ENCODE measurements at regions not wholly inside any gene's neighbourhood (a gene's known extent, or its start where the extent isn't known, plus 50 kb on each side); places are given as distances from the start of the nearest gene placed in this dataset.

DNA sequence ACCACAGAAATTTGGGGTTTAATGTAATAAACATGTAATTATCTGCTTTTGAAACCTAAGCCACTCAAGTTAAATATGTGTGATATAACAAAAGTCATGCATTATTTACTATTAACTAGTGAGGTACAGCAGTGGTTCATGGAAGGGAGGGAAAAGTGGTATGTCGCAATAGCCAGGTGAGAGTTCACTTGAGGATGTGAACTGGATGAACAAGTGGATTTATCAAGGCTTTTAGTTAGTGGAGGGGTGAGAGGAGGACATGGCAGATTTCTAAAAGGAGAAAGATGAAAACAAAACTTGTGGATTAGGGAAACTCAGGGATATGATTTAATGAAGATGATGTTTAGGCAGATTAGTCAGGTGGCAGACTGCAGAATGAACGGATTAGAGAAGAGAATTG lies 141.3 kb upstream of the NFIB start:
- H3K36me3 Mint-ChIP-seq = no peaks in the 10 kb centered on the region
- ATAC-seq = no peak
- DNase-seq (ENCODE audit: low spot score in 2 of 2) = no peak

DNA sequence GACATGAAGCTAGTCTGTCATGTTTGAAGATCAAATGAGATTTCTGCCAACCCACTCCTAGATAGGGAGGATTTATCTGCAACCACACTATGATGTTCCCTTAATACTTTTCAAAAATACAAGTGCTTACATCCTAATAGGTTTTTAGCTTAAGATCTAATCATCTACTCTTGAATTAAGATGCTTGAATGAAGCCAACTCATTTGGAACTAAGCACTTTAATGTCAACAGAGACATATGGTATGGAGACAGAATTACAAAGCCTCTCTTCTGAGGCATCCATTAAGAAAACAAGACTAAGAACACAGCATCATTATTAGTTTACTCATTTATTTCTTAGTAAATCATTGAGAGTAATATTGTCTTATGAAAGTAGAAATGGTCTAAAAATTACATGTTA lies 139.3 kb upstream of the NFIB start:
- Mint-ChIP-seq H3K36me3 (no peaks in the 10 kb centered on the region), H3K4me1 (no peaks in the 10 kb centered on the region), H3K4me3 (no peak overlapping the region), H3K27ac (no peak overlapping the region), H3K9me3 (no peaks in the 10 kb centered on the region)
- DNase-seq (ENCODE audit: low spot score in 2 of 2) (no peak), ATAC-seq (no peak)

More for the DNA sequence above, 141.3 kb upstream of the NFIB start:
- Mint-ChIP-seq H3K4me1 (no peaks in the 10 kb centered on the region), H3K9me3 (no peaks in the 10 kb centered on the region), H3K27ac (no peak overlapping the region), H3K4me3 (no peak overlapping the region)

GRCh38 chr9:14452539-14452938 lies 138.6 kb upstream of the NFIB start:
- H3K4me3 Mint-ChIP-seq = no peak overlapping the region
- ATAC-seq = no peak
- H3K27ac Mint-ChIP-seq = no peak overlapping the region
- no peaks in the 10 kb centered on the region for H3K9me3 Mint-ChIP-seq
- DNase-seq (ENCODE audit: low spot score in 2 of 2) = no peak
- H3K36me3 Mint-ChIP-seq = no peaks in the 10 kb centered on the region
- H3K4me1 Mint-ChIP-seq = no peaks in the 10 kb centered on the region

DNA sequence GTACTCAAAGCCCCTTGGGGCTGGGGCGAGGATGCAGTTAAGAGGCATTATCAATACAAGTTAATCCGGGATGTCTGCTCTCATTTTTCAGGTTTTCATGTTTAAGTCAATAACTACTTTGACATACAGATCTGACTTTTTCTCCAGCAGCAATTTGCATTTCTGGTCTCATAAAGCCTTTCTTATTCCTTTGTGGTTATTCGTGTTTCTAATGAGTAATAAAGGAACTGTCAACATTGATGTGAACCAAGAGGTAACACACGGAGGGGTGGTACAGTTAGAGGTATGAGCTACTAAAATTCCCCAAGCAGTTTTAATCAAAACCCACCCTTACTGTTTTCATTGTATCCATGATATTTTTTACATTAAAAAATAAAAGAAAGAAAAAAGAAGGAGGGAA lies 138.0 kb upstream of the NFIB start:
- Mint-ChIP-seq H3K9me3 (no peaks in the 10 kb centered on the region), H3K4me3 (no peak overlapping the region), H3K27ac (no peak overlapping the region), H3K36me3 (no peaks in the 10 kb centered on the region), H3K4me1 (no peaks in the 10 kb centered on the region)
- DNase-seq (ENCODE audit: low spot score in 2 of 2) (no peak), ATAC-seq (no peak)

DNA sequence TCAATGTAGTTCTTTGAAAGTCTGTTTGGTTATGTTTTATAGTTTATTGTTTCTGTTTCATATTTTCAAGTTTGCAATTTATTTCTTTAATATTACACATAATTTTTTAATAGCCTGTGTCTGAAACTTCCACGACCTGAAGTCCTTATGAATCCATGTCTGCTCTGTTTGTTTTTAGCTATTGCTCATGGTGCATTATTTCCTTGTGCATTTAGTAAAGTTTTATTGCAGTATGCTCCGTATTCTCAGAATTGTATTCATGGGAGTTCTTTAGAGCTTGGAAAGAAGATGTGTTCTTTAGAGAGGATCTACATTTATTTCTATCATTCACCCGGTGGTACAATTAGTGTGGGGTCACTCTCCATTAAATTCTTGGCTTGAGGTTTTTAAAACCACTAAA lies 133.2 kb upstream of the NFIB start:
- DNase-seq (ENCODE audit: low spot score in 2 of 2) (no peak), ATAC-seq (no peak)
- H3K4me1 Mint-ChIP-seq = no peaks in the 10 kb centered on the region
- H3K36me3 Mint-ChIP-seq = no peaks in the 10 kb centered on the region
- no peaks in the 10 kb centered on the region for H3K9me3 Mint-ChIP-seq
- H3K4me3 Mint-ChIP-seq = no peak overlapping the region
- H3K27ac Mint-ChIP-seq = no peak overlapping the region

DNA sequence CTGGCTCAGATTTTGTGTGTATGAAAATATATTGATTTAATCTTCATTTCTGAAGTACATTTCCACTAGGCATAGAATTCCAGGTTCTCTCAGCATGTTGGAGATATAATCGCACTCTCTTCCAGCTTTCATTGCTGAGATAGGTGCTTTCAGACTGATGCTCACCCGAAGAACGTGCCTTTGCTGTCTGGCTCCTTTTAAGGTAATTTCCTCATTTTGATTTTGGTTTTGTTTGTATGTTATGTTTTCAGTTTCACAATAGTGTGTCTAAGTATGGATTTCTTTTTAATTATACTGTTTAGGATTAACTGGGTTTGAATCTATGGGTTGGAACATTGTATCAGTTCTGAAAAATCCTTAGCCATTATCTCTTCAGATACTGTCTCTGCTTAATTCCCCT lies 132.0 kb upstream of the NFIB start:
- Mint-ChIP-seq H3K36me3 (no peaks in the 10 kb centered on the region), H3K4me1 (no peaks in the 10 kb centered on the region), H3K4me3 (no peak overlapping the region), H3K27ac (no peak overlapping the region), H3K9me3 (no peaks in the 10 kb centered on the region)
- ATAC-seq (no peak), DNase-seq (ENCODE audit: low spot score in 2 of 2) (no peak)

GRCh38 chr9:14442956-14443355 lies 129.0 kb upstream of the NFIB start:
- ATAC-seq = no peak
- Mint-ChIP-seq H3K4me3 (no peak overlapping the region), H3K4me1 (no peaks in the 10 kb centered on the region), H3K9me3 (no peaks in the 10 kb centered on the region), H3K27ac (no peak overlapping the region), H3K36me3 (no peaks in the 10 kb centered on the region)
- no peak for DNase-seq (ENCODE audit: low spot score in 2 of 2)

DNA sequence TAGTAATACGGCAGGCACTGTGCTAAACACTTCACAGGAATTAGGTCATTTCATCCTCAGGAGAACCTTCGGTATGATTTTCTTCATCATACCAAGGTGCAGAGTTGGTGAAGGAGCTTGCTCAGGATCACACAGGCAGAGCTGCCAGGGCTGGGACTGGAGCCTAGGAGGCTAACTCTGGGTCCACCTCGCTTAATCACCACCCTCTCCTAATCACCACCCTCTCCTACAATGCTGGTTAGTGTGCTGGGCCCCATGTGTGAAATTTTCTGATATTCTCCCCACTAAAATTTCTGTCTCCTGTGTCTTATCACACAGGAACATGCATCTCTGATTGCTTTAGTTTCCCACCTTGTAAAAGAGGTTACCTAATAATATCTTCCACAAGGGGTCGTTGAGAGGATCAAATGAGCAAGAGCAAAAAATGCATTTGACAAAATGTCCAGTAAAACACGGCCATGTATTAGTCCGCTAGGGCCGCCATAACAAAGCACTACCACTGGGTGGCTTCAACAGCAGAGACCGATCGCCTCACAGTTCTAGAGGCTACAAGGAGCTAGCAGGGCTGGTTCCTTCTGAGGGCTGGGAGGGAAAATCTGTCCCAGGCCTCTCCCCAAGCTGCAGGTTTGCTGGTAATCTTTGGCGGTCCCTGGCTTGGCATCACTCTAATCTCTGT lies 128.2 kb upstream of the NFIB start:
- Mint-ChIP-seq H3K9me3 (no peaks in the 10 kb centered on the region), H3K4me1 (no peaks in the 10 kb centered on the region), H3K4me3 (no peak overlapping the region), H3K27ac (no peak overlapping the region), H3K36me3 (no peaks in the 10 kb centered on the region)
- DNase-seq (ENCODE audit: low spot score in 2 of 2) (no peak), ATAC-seq (no peak)

- Mint-ChIP-seq H3K4me3 (no peak overlapping the region), H3K27ac (no peak overlapping the region), H3K36me3 (no peaks in the 10 kb centered on the region), H3K9me3 (no peaks in the 10 kb centered on the region), H3K4me1 (no peaks in the 10 kb centered on the region)
- ATAC-seq (no peak), DNase-seq (ENCODE audit: low spot score in 2 of 2) (no peak)
These were observed 127.2 kb upstream of the NFIB start for GRCh38 chr9:14441115-14441514.

DNA sequence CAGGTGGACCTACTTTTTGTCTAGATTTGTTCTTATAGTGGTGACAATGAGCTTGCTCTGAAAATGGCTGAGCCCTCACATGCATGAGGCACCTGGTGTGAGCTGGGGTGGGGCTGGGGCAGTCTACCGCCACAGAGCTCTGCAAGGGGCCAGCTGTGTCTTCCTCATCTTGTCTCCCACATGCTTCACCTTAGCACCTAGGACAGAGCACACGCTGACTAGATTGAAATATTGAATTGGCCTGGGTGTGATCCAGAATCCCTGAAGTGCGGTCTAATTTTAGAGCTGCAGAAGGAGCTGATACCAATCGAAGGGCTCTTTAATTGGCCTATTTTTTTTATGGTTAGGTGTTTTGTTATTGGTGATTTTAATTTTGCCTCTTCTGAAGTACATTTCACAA lies 126.1 kb upstream of the NFIB start:
- Mint-ChIP-seq H3K9me3 (no peaks in the 10 kb centered on the region), H3K4me1 (no peaks in the 10 kb centered on the region), H3K36me3 (no peaks in the 10 kb centered on the region), H3K4me3 (no peak overlapping the region), H3K27ac (no peak overlapping the region)
- DNase-seq (ENCODE audit: low spot score in 2 of 2) = no peak
- ATAC-seq = no peak

DNA sequence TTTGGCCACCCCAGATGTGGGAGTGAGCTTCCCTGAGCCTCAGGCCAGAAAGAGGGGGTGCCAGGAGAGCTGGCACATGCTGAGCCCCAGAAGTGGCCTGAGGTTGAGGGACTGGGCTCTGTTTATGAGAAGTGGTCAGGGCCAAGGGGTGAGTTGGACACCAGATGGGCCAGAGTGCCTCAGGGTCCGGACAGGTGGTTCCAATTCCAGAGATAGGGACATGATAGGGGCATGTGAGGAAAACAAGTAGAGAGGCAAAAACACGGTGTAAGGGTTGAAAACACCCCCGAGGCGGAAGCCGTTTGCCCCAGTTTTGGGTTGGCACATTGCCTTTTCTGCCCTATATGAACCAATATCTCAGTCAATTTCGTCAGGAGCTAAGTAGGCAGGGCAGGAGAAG lies 125.6 kb upstream of the NFIB start:
- DNase-seq (ENCODE audit: low spot score in 2 of 2) (no peak), ATAC-seq (no peak)
- Mint-ChIP-seq H3K36me3 (no peaks in the 10 kb centered on the region), H3K27ac (no peak overlapping the region), H3K4me3 (no peak overlapping the region), H3K4me1 (no peaks in the 10 kb centered on the region), H3K9me3 (no peaks in the 10 kb centered on the region)

DNA sequence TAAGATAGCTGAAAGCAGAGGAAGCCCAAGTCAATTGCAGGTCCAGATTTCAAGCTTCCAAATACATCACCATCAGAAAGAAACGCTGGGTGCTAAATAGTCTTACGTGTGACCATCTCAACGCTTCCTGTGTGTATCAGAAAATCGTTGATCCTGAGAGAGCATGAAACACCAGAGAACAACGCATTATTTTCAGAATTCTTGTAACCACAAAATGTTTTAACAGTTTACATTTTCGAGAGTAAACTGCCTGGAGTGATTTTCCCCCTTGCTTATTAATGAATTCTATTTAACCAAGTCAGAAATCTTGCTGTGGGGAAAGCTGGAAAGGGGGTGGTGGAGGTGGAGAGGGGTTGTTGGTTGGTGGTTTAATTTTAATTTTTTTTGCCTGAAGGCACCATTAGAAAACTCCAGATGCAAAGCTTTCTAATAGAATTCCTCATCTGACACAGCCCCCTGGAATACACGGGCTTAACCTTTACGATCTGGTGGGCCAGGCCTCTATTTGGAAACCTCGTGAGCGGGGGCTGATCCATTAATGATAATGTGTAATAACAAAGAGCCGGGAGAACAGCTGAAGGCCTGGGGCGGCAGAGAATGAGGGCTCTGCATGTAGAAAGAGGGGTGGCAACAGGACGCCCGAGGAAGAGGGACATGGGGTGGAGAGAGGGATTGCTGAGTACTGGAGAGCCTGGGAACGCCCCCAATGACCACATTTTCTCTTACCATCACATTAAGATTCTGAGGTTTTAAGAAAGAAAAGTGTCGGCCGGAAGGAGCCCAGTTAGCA lies 124.5 kb upstream of the NFIB start:
- H3K4me1 Mint-ChIP-seq = no peaks in the 10 kb centered on the region

GRCh38 chr9:14437354-14438231 lies 123.7 kb upstream of the NFIB start:
- H3K27ac Mint-ChIP-seq = no peak overlapping the region
- no peaks in the 10 kb centered on the region for H3K36me3 Mint-ChIP-seq
- H3K4me3 Mint-ChIP-seq = no peak overlapping the region

More for the DNA sequence above, 124.5 kb upstream of the NFIB start:
- Mint-ChIP-seq H3K36me3 (no peaks in the 10 kb centered on the region), H3K27ac (no peak overlapping the region), H3K4me3 (no peak overlapping the region), H3K9me3 (no peaks in the 10 kb centered on the region)
- DNase-seq (ENCODE audit: low spot score in 2 of 2) (no peak), ATAC-seq (no peak)

DNA sequence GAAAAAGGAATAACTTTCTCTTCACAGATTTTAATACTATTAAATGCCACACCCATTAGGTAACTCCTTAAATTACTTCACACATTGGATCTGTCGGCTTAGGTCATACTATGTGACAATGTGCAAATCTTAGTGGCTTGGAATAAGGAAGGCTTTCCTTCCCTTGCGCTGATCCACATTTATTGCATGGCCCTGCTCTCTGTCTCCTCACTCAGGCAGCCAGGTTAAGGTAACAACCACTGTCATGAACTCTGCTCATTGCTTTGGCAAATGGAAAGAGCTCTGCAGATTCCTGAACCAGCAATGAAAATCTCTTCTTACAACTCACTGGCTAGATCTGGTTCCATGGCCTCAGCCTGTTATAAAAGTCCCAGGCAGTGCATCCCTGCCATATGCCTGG lies 121.9 kb upstream of the NFIB start:
- Mint-ChIP-seq H3K4me3 (no peak overlapping the region), H3K9me3 (no peaks in the 10 kb centered on the region), H3K4me1 (no peaks in the 10 kb centered on the region), H3K27ac (no peak overlapping the region), H3K36me3 (no peaks in the 10 kb centered on the region)
- ATAC-seq (no peak), DNase-seq (ENCODE audit: low spot score in 2 of 2) (no peak)

More at GRCh38 chr9:14437354-14438231, 123.7 kb upstream of the NFIB start:
- DNase-seq (ENCODE audit: low spot score in 2 of 2) (no peak), ATAC-seq (no peak)
- Mint-ChIP-seq H3K4me1 (no peaks in the 10 kb centered on the region), H3K9me3 (no peaks in the 10 kb centered on the region)

DNA sequence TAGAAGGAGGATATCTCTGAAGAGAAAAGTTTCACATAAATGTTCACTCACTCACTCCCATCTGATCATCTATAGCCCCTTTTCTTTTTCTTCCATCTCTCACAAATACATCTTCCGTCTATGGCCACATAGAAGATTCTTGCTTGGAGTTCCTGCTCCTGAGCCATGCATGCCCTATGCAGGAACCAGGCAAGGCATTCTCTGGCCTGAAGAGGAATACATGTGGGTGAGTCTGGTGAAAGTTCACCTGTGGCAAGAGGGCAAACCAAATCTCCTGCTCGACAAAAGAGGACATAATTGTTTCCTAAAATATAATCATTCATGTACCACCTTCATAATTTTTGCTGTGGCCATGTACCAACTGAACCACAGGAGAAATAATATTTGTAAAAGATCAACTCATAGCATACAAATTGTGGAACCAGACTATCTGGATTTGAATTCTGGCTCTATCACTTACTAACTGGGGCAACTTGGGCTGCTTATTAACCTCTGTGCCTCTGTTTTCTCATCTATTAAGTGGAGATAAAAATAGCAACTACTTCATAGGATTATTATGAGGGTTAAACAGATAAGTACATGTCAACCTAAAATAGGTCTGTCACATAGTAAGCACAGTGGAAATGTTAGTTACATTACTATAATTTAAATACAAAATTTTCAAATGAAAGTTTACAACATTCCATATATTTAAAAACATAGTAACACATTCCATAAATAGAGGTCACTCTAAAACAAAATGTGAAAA lies 121.2 kb upstream of the NFIB start:
- Mint-ChIP-seq H3K4me1 (no peaks in the 10 kb centered on the region), H3K27ac (no peak overlapping the region), H3K9me3 (no peaks in the 10 kb centered on the region), H3K36me3 (no peaks in the 10 kb centered on the region), H3K4me3 (no peak overlapping the region)
- DNase-seq (ENCODE audit: low spot score in 2 of 2) = no peak
- no peak for ATAC-seq
